GM21576 (cell line): ENCODE measurements at regions not wholly inside any gene's neighbourhood (a gene's known extent, or its start where the extent isn't known, plus 50 kb on each side); places are given as distances from the start of the nearest gene placed in this dataset.
"Not testable (repeated sequence)": the region's sequence is repeated elsewhere in the genome, so short reads cannot be mapped to it uniquely, and the experiment has no call there.

Source experiments
- ATAC-seq: cut with Tn5 transposase; IDR thresholded peaks from one replicate; pipeline ENCODE4 v1.9.1; 2021; ENCODE audit warnings: mild to moderate bottlenecking, moderate library complexity; ENCODE audit not compliant: unreplicated experiment

GRCh38 chr1:208344202-208344857 lies 100.1 kb upstream of the PLXNA2 start:
- no peak for ATAC-seq

- ATAC-seq, result no peak
These were observed 103.0 kb upstream of the PLXNA2 start for GRCh38 chr1:208347191-208347590.

- ATAC-seq, result no peak
These were observed 105.6 kb upstream of the PLXNA2 start for GRCh38 chr1:208349694-208350330.

- ATAC-seq, result no peak
These were observed 106.6 kb upstream of the PLXNA2 start for GRCh38 chr1:208350815-208351214.

GRCh38 chr1:208351838-208352237 lies 107.7 kb upstream of the PLXNA2 start:
- no peak for ATAC-seq

GRCh38 chr1:208353797-208354196 lies 109.6 kb upstream of the PLXNA2 start:
- ATAC-seq, result not testable (repeated sequence)

- no peak for ATAC-seq
These were observed 113.7 kb upstream of the PLXNA2 start for GRCh38 chr1:208357644-208358507.

- ATAC-seq, result no peak
These were observed 114.5 kb upstream of the PLXNA2 start for GRCh38 chr1:208358651-208359050.

GRCh38 chr1:208362011-208362410 lies 117.8 kb upstream of the PLXNA2 start:
- no peak for ATAC-seq

- ATAC-seq, result no peak
These were observed 122.4 kb upstream of the PLXNA2 start for GRCh38 chr1:208366559-208366958.

GRCh38 chr1:208369045-208369444 lies 124.9 kb upstream of the PLXNA2 start:
- no peak for ATAC-seq

- ATAC-seq, result no peak
These were observed 125.5 kb upstream of the PLXNA2 start for GRCh38 chr1:208369658-208370057.

GRCh38 chr1:208374391-208374941 lies 130.3 kb upstream of the PLXNA2 start:
- no peak for ATAC-seq

- no peak for ATAC-seq
These were observed 137.3 kb upstream of the PLXNA2 start for GRCh38 chr1:208381481-208381880.

GRCh38 chr1:208387908-208388811 lies 144.0 kb upstream of the PLXNA2 start:
- ATAC-seq, result no peak

- no peak for ATAC-seq
These were observed 149.2 kb upstream of the PLXNA2 start for GRCh38 chr1:208393416-208393815.

- ATAC-seq, result no peak
These were observed 149.6 kb upstream of the PLXNA2 start for GRCh38 chr1:208393826-208394225.

- no peak for ATAC-seq
These were observed 153.1 kb upstream of the PLXNA2 start for GRCh38 chr1:208397286-208397685.

- no peak for ATAC-seq
These were observed 160.8 kb upstream of the PLXNA2 start for GRCh38 chr1:208405014-208405413.

GRCh38 chr1:208409176-208409575 lies 165.0 kb upstream of the PLXNA2 start:
- no peak for ATAC-seq
